Peyer's patch (tissue), 4 donors: ENCODE measurements at regions not wholly inside any gene's neighbourhood (a gene's known extent, or its start where the extent isn't known, plus 50 kb on each side); places are given as distances from the start of the nearest gene placed in this dataset.

Source experiments
- DNase-seq, 3 donors: peaks; one replicate each; pipeline ENCODE4 v3.0.0-alpha.2; 2017 to 2019
- H3K27ac ChIP-seq, 4 donors: fragments of 200-600 bp; sonication (generic); one replicate each; pipeline ENCODE4 v1.5.1; 2016 to 2019
- H3K27me3 ChIP-seq, 2 donors: fragments of 200-600 bp; sonication (generic); one replicate each; pipeline ENCODE4 v1.5.1; 2019
- H3K36me3 ChIP-seq, 3 donors: fragments of 200-600 bp; sonication (generic); one replicate each; pipeline ENCODE4 v1.5.1; 2016 to 2019
- H3K4me1 ChIP-seq, 4 donors: fragments of 200-600 bp; sonication (generic); one replicate each; pipeline ENCODE4 v1.5.1; 2016 to 2019
- H3K4me3 ChIP-seq, 4 donors: fragments of 200-600 bp; sonication (generic); 1 replicate in 3 of 4; 2 replicates in 1 of 4; pipeline ENCODE4 v1.5.1; 2016 to 2019; ENCODE audit warnings: mild to moderate bottlenecking in 1 of 4
- H3K9me3 ChIP-seq, 4 donors: fragments of 200-600 bp; sonication (generic); one replicate each; pipeline ENCODE4 v1.5.1; 2016 to 2019; ENCODE audit warnings: mild to moderate bottlenecking in 1 of 4
- POLR2A ChIP-seq, 2 donors: fragments of 450-650 bp; IDR thresholded peaks; one replicate each; pipeline ENCODE4 v1.5.1; 2017; ENCODE audit warnings: antibody characterized with exemption in 2 of 2, mild to moderate bottlenecking in 2 of 2, moderate library complexity in 2 of 2
- TF ChIP-seq, protein P1 (sequence below), 6 experiments: fragments of 450-650 bp in 4 of 6; fragments of 200-600 bp in 2 of 6; sonication (generic) in 1 of 6; IDR thresholded peaks; one replicate each; pipeline ENCODE4 v1.5.1; 2017 to 2019; ENCODE audit warnings: antibody characterized with exemption in 6 of 6, mild to moderate bottlenecking in 3 of 6, moderate library complexity in 1 of 6

DNA sequence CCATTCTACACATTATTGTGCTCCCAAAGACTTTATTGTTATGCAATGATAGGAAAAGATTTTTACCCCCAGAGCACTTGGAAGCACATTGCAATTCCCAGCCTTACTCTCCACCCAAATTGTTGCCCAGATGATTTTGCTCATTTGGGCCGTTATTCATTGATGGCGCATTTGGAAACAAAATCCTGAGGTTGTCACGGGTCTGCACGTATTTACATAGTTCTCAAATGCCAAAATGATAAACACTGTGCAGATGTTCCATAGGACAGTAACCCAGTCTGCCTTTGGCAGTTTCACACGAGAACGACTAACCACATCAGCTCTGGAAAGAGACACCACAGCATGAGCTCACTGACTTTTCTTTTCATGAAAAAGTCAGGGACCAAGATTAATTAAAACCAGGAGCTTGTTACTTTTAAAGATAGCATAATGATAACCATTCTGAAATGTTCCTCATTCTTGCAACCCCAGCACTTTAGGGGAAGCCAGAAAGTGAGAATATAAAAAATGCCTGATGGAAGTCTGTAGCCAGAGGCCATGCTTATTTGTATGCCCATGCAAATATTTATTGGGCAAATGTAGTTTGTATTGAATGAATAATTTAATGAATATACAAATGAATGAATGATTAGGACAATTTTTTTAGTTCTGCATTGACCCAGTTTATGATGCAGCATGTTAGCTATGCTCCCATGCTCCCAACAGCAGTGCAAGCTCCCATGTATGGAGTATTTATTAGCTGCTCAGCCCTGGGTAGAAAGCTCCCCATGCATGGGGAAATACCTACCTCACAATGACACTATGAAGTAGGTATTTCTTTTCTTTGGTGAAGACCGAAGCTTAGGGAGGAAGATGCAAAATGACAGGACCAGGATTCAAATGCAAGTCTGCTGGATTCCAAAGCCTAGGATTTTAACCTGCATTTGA, 84.6 kb downstream of the MAIP1 start:
- Histone ChIP-seq H3K4me3 (no peak overlapping the region), H3K36me3 (no peaks in the 10 kb centered on the region), H3K27ac (no peak overlapping the region), H3K4me1 (no peaks in the 10 kb centered on the region), H3K9me3 (peaks cover 0 to under 1% (median 0%) of the 10 kb centered on the region in 4 donors), H3K27me3 (no peaks in the 10 kb centered on the region)
- DNase-seq, result no peak
- TF ChIP-seq POLR2A (IDR thresholded peaks at IDR 0.05), result no peak
- TF ChIP-seq, protein P1, sequence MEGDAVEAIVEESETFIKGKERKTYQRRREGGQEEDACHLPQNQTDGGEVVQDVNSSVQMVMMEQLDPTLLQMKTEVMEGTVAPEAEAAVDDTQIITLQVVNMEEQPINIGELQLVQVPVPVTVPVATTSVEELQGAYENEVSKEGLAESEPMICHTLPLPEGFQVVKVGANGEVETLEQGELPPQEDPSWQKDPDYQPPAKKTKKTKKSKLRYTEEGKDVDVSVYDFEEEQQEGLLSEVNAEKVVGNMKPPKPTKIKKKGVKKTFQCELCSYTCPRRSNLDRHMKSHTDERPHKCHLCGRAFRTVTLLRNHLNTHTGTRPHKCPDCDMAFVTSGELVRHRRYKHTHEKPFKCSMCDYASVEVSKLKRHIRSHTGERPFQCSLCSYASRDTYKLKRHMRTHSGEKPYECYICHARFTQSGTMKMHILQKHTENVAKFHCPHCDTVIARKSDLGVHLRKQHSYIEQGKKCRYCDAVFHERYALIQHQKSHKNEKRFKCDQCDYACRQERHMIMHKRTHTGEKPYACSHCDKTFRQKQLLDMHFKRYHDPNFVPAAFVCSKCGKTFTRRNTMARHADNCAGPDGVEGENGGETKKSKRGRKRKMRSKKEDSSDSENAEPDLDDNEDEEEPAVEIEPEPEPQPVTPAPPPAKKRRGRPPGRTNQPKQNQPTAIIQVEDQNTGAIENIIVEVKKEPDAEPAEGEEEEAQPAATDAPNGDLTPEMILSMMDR (IDR thresholded peaks at IDR 0.05), result no peak

DNA sequence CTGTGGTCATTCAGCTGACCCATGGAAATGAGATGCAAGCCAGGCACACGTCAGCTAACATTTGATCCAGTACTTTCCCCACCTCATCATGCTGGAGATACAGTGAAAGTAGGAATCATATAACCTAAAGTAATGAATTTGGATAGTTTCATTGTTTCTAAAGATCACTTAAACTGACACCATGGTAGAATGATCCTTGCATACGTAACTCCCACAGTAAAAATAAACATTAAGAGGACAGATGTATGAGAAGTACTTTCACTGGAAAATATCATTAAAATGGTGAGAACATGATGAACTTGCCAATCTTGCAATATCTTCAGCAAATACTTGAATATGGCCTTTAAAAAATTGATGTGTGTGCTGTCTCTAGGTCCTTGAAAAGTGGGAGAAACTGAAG, 85.4 kb downstream of the MAIP1 start:
- TF ChIP-seq, protein P1 (IDR thresholded peaks at IDR 0.05), result no peak
- no peak for TF ChIP-seq POLR2A (IDR thresholded peaks at IDR 0.05)

DNA sequence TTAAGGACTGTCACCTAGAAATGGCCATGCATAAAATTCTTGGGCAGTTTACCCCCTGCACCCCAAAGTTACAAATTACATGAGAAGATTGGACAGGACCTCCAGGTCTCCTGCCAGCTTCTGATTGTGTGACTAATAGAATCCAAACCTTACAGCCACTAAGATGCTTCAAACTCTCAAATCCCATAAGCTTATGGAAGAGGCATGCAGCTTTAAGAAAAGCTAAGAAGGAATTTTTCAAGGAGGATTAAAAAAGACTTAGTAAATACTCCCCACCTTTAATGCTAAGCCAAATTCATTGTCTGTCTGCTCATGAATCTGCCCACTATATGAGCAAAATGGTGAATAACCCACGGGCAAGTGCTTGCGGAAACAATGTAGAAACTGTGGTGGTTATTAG, 86.3 kb downstream of the MAIP1 start:
- no peaks in the 10 kb centered on the region for H3K27me3 ChIP-seq
- TF ChIP-seq, protein P1 (IDR thresholded peaks at IDR 0.05), result no peak
- no peak for TF ChIP-seq POLR2A (IDR thresholded peaks at IDR 0.05)
- H3K9me3 ChIP-seq, result peaks cover 0 to 8% (median 0%) of the 10 kb centered on the region in 4 donors
- H3K27ac ChIP-seq, result no peak overlapping the region
- DNase-seq, result no peak
- H3K4me3 ChIP-seq, result no peak overlapping the region
- no peaks in the 10 kb centered on the region for H3K4me1 ChIP-seq
- H3K36me3 ChIP-seq, result no peaks in the 10 kb centered on the region

More for the DNA sequence above, 85.4 kb downstream of the MAIP1 start:
- Histone ChIP-seq H3K27me3 (no peaks in the 10 kb centered on the region), H3K36me3 (no peaks in the 10 kb centered on the region), H3K4me3 (no peak overlapping the region), H3K27ac (no peak overlapping the region), H3K4me1 (no peaks in the 10 kb centered on the region), H3K9me3 (peaks cover 0 to 5% (median 0%) of the 10 kb centered on the region in 4 donors)
- DNase-seq, result no peak

DNA sequence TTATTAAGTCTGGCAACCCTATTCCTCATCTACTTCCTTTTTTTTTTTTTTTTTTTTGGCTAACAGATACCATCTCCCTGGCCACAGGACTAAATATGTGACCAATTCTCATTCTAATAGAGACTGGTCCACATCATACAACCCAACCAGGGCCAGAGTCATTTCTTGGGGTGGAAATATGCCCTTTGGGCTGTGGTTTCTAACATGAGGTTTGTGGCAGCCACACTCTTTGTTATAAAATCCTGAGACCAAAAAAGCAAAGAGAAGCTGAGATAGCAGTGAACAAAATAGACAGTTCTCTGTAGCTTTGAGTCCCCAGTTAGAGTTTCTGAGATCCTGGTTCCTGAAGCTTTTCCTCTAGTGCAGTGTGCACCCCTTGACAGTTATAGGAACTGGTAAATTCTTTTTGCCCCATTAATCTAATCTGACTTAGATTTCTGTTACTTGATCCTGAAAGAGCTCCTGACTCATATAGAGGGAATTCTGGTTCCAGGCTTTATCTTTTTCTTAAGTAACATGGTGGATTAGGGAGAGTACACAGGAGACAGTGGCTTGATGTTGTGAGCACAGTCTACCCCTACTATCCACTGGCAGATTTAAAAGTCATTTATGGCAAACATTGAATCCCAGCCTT, 86.8 kb downstream of the MAIP1 start:
- Histone ChIP-seq H3K27me3 (no peaks in the 10 kb centered on the region), H3K36me3 (no peaks in the 10 kb centered on the region), H3K4me1 (no peaks in the 10 kb centered on the region), H3K4me3 (no peak overlapping the region), H3K27ac (no peak overlapping the region), H3K9me3 (peaks cover 0 to 8% (median 0%) of the 10 kb centered on the region in 4 donors)
- no peak for DNase-seq
- no peak for TF ChIP-seq POLR2A (IDR thresholded peaks at IDR 0.05)
- TF ChIP-seq, protein P1 (IDR thresholded peaks at IDR 0.05), result no peak

DNA sequence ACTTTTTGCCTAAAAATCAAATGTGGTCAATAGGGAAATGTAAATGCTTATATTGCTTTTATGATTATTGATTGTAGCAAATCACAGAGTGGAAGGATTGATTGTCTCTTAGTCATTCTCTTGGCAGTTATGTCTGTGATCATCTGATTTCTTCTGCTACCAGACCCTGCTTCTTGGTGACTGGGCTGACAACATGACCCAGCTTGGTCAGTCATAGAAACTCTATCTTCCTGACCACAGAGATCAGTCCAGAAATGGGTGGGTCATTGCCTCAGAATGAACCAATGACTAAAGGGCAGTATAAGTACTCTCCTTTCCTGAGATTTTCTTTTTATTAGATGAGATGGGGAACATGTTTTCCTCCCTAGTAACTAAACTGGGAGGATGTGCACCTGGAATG, 87.6 kb downstream of the MAIP1 start:
- no peak overlapping the region for H3K27ac ChIP-seq
- H3K27me3 ChIP-seq, result no peaks in the 10 kb centered on the region
- DNase-seq, result no peak
- H3K36me3 ChIP-seq, result no peaks in the 10 kb centered on the region
- H3K4me3 ChIP-seq, result no peak overlapping the region
- H3K4me1 ChIP-seq, result no peaks in the 10 kb centered on the region
- TF ChIP-seq, protein P1 (IDR thresholded peaks at IDR 0.05), result no peak
- no peak for TF ChIP-seq POLR2A (IDR thresholded peaks at IDR 0.05)
- peaks cover 0 to 8% (median 0%) of the 10 kb centered on the region in 4 donors for H3K9me3 ChIP-seq
